Keratinocyte (primary cell): ENCODE measurements at regions not wholly inside any gene's neighbourhood (a gene's known extent, or its start where the extent isn't known, plus 50 kb on each side); places are given as distances from the start of the nearest gene placed in this dataset.

Source experiments
- DNase-seq: peaks from one replicate; pipeline ENCODE4 v3.0.0-alpha.2; 2011; ENCODE audit warnings: low read depth, missing footprints, low spot score
- FAIRE-seq: peaks from 2 replicates; lab custom pipeline; 2011; peaks lifted over from hg19 to GRCh38; lab: Jason Lieb, UNC
- H2AFZ ChIP-seq: 2 replicates; pipeline ENCODE4 v1.6.0; 2012; ENCODE audit warnings: low read length, control low read depth, inconsistent platforms; ENCODE audit not compliant: control insufficient read depth
- H3K27ac ChIP-seq: 2 replicates; pipeline ENCODE4 v1.5.1; 2011; ENCODE audit warnings: low read length; ENCODE audit not compliant: control insufficient read depth, insufficient read depth
- H3K27me3 ChIP-seq: 3 replicates; pipeline ENCODE4 v1.6.0; 2011; ENCODE audit warnings: low read length; ENCODE audit not compliant: control insufficient read depth, insufficient read depth; ENCODE audit errors: extremely low read depth
- H3K36me3 ChIP-seq, 2 experiments: 2 replicates in 1 of 2; 3 replicates in 1 of 2; pipeline ENCODE4 v1.5.1; 2011; ENCODE audit warnings: low read length in 2 of 2, mild to moderate bottlenecking in 1 of 2; ENCODE audit not compliant: control insufficient read depth in 2 of 2, insufficient read depth in 2 of 2; ENCODE audit errors: extremely low read depth in 1 of 2
- H3K4me1 ChIP-seq: 3 replicates; pipeline ENCODE4 v1.5.1; 2011; ENCODE audit warnings: low read length; ENCODE audit not compliant: control insufficient read depth, insufficient read depth; ENCODE audit errors: extremely low read depth
- H3K4me2 ChIP-seq: 3 replicates; pipeline ENCODE4 v1.6.0; 2011; ENCODE audit warnings: low read depth, low read length; ENCODE audit not compliant: control insufficient read depth, insufficient read depth; ENCODE audit errors: extremely low read depth
- H3K4me3 ChIP-seq, 3 experiments: fragments of 200-600 bp in 1 of 3; sonication (generic) in 1 of 3; 2 replicates in 2 of 3; 3 replicates in 1 of 3; pipeline ENCODE4 v1.5.1; 2011 to 2016; ENCODE audit warnings: low read length in 3 of 3, mild to moderate bottlenecking in 3 of 3, control low read depth in 2 of 3, inconsistent platforms in 1 of 3, low read depth in 1 of 3, mixed read lengths in 1 of 3, mixed run types in 1 of 3, moderate library complexity in 1 of 3; ENCODE audit not compliant: control insufficient read depth in 2 of 3, insufficient read depth in 2 of 3; ENCODE audit errors: extremely low read depth in 1 of 3
- H3K79me2 ChIP-seq: 2 replicates; pipeline ENCODE4 v1.6.0; 2012; ENCODE audit warnings: low read length; ENCODE audit not compliant: control insufficient read depth, insufficient read depth
- H3K9ac ChIP-seq: 3 replicates; pipeline ENCODE4 v1.6.0; 2011; ENCODE audit warnings: low read length; ENCODE audit not compliant: control insufficient read depth, insufficient read depth; ENCODE audit errors: extremely low read depth
- H3K9me1 ChIP-seq: 3 replicates; pipeline ENCODE4 v1.6.0; 2011; ENCODE audit warnings: low read length; ENCODE audit not compliant: control insufficient read depth, insufficient read depth; ENCODE audit errors: extremely low read depth
- H3K9me3 ChIP-seq: 2 replicates; pipeline ENCODE4 v1.5.1; 2012; ENCODE audit warnings: low read depth, low read length; ENCODE audit not compliant: control insufficient read depth
- H4K20me1 ChIP-seq: 3 replicates; pipeline ENCODE4 v1.6.0; 2011; ENCODE audit warnings: low read length; ENCODE audit not compliant: control insufficient read depth, insufficient read depth; ENCODE audit errors: extremely low read depth
- CTCF ChIP-seq, 3 experiments: IDR thresholded peaks in 1 of 3; conservative IDR thresholded peaks in 1 of 3; optimal IDR thresholded peaks in 1 of 3; 2 replicates in 2 of 3; 3 replicates in 1 of 3; pipeline versions ENCODE3 to v1.5.1; 2011; ENCODE audit warnings: low read length in 3 of 3, mild to moderate bottlenecking in 3 of 3, moderate library complexity in 2 of 3, control low read depth in 1 of 3, inconsistent platforms in 1 of 3; ENCODE audit not compliant: insufficient read depth in 2 of 3; ENCODE audit errors: extremely low read depth in 1 of 3
- EZH2 ChIP-seq: IDR thresholded peaks from one replicate; pipeline ENCODE4 v1.6.1; 2012; ENCODE audit warnings: inconsistent platforms, mild to moderate bottlenecking, low read length, moderate library complexity
- dilution Hi-C: fragments of 300-500 bp; cut with MboI; formaldehyde crosslinking; loops from one replicate; pipeline ENCODE4 v1.7.0; 2020; ENCODE audit warnings: low sequenced_read_pairs; ENCODE audit not compliant: extremely low pct_ligation_motif_present

- Histone ChIP-seq H4K20me1 (no peaks in the 10 kb centered on the region), H3K9me1 (no peaks in the 10 kb centered on the region), H3K4me2 (no peak overlapping the region), H3K4me1 (no peaks in the 10 kb centered on the region), H3K27ac (no peak overlapping the region), H3K4me3 (no peak overlapping the region), H3K9ac (no peak overlapping the region), H2AFZ (no peak overlapping the region), H3K9me3 (no peaks in the 10 kb centered on the region), H3K27me3 (no peaks in the 10 kb centered on the region), H3K79me2 (no peaks in the 10 kb centered on the region), H3K36me3 (no peaks in the 10 kb centered on the region)
- dilution Hi-C loops, result no loop called here
- TF ChIP-seq CTCF (optimal IDR thresholded peaks at IDR 0.05 in 1 of 3, IDR thresholded peaks at IDR 0.05 in 1 of 3, conservative IDR thresholded peaks at IDR 0.05 in 1 of 3; ENCODE audit: extremely low read depth in 1 of 3, insufficient read depth in 2 of 3, low read length in 3 of 3) (no peak), EZH2 (no peak)
- DNase-seq (no peak), FAIRE-seq (no peak)
Measured at GRCh38 chr1:104403883-104404282, 654.2 kb downstream of the AMY1C start.

DNA sequence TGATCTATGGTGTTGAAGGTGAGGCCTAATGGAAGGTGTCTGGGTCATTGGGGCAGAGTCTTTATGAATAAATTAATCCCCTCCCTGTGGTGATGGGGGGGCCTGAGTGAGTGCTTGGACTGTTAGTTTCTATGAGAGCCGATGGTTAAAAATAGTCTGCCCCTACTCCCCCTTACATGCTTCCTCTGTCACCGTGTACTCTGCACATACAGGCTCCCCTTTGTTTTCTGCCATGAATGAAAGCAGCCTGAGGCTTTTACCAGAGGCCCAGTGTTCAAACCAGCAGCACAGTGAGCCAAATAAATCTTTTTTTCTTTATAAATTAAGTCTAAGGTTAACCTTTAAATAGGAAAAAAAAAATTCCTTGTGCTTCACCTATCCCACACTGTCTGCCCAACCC lies 657.0 kb downstream of the AMY1C start:
- FAIRE-seq (no peak), DNase-seq (no peak)
- Histone ChIP-seq H3K27me3 (no peaks in the 10 kb centered on the region), H3K4me2 (no peak overlapping the region), H3K36me3 (no peaks in the 10 kb centered on the region), H2AFZ (no peak overlapping the region), H3K9me1 (no peaks in the 10 kb centered on the region), H3K4me3 (no peak overlapping the region), H3K9me3 (no peaks in the 10 kb centered on the region), H3K4me1 (no peaks in the 10 kb centered on the region), H3K79me2 (no peaks in the 10 kb centered on the region), H3K9ac (no peak overlapping the region), H3K27ac (no peak overlapping the region), H4K20me1 (no peaks in the 10 kb centered on the region)
- dilution Hi-C loops, result no loop called here
- TF ChIP-seq EZH2, result no peak
- TF ChIP-seq CTCF (optimal IDR thresholded peaks at IDR 0.05 in 1 of 3, IDR thresholded peaks at IDR 0.05 in 1 of 3, conservative IDR thresholded peaks at IDR 0.05 in 1 of 3; ENCODE audit: extremely low read depth in 1 of 3, insufficient read depth in 2 of 3, low read length in 3 of 3), result no peak
